ENCODE measurements at regions not wholly inside any gene's neighbourhood (a gene's known extent, or its start where the extent isn't known, plus 50 kb on each side); places are given as distances from the start of the nearest gene placed in this dataset.

DNA sequence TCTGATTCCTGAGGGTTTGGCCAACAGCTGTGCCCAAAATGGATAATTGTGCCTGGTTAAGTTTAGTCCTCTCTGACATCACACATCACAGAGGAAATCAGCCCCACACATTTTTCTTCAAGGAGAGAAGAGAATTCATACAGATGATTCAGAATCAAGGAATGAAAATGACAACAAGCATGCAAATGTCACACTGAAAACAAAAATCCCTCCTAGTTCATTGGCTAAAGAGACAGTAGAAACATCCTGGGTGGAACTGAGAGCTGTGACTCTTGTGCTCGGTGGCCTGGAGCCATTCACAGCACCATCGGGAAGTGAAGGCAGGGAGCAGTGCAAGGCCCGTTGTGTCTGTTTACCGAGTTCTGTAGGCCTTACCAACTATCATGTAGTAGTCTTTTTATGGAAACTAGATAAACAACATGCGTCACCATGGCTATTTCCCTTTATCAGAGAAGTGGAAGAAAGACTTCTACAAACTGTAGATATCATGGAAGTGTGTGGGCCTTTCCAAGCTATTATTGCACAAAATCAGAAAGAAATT lies 81.7 kb upstream of the TENT5A start:
- no peak for TF ChIP-seq POLR2A (IDR thresholded peaks at IDR 0.05)
- TF ChIP-seq, protein P1, sequence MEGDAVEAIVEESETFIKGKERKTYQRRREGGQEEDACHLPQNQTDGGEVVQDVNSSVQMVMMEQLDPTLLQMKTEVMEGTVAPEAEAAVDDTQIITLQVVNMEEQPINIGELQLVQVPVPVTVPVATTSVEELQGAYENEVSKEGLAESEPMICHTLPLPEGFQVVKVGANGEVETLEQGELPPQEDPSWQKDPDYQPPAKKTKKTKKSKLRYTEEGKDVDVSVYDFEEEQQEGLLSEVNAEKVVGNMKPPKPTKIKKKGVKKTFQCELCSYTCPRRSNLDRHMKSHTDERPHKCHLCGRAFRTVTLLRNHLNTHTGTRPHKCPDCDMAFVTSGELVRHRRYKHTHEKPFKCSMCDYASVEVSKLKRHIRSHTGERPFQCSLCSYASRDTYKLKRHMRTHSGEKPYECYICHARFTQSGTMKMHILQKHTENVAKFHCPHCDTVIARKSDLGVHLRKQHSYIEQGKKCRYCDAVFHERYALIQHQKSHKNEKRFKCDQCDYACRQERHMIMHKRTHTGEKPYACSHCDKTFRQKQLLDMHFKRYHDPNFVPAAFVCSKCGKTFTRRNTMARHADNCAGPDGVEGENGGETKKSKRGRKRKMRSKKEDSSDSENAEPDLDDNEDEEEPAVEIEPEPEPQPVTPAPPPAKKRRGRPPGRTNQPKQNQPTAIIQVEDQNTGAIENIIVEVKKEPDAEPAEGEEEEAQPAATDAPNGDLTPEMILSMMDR (IDR thresholded peaks at IDR 0.05): no peak

Measured in esophagus squamous epithelium (tissue), 4 donors.